IPS-15b (cell line): ENCODE measurements at regions not wholly inside any gene's neighbourhood (a gene's known extent, or its start where the extent isn't known, plus 50 kb on each side); places are given as distances from the start of the nearest gene placed in this dataset.

Experiments used
- H3K27me3 ChIP-seq: one replicate; pipeline ENCODE4 v1.6.1; 2013; ENCODE audit warnings: low read length; ENCODE audit not compliant: control insufficient read depth, insufficient read depth
- H3K36me3 ChIP-seq: one replicate; pipeline ENCODE4 v1.6.1; 2013; ENCODE audit warnings: low read length; ENCODE audit not compliant: control insufficient read depth, insufficient read depth
- H3K4me1 ChIP-seq: one replicate; pipeline ENCODE4 v1.6.1; 2013; ENCODE audit warnings: mild to moderate bottlenecking, low read length; ENCODE audit not compliant: control insufficient read depth, insufficient read depth
- H3K4me3 ChIP-seq: one replicate; pipeline ENCODE4 v1.5.1; 2013; ENCODE audit warnings: low read depth, low read length
- H3K9ac ChIP-seq: one replicate; pipeline ENCODE4 v1.6.1; 2013; ENCODE audit warnings: low read depth, mild to moderate bottlenecking, low read length
- H3K9me3 ChIP-seq: one replicate; pipeline ENCODE4 v1.6.1; 2013; ENCODE audit warnings: mild to moderate bottlenecking, low read length; ENCODE audit not compliant: control insufficient read depth, insufficient read depth

- no peaks in the 10 kb centered on the region for H3K36me3 ChIP-seq
Measured at GRCh38 chr6:66851930-66852329, 1144.9 kb upstream of the EYS start.

DNA sequence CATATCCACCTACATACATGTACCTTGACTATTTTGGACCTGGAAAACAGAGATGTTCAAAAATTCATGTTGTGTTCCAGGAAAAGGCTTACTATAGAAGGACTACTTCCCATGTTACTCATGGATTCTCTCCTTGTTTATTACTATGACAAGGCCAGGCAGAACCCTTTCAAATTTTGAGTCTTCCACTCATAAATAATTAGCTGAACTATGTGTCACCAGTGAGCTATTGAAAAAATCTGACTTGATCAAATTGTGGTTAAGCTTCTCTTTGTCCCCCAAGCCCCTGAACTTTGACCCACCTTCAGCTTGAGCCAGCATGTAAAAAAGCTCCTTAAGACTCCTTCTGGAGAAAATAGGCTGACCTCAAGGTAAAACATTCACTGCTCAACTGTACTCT, 1142.8 kb upstream of the EYS start:
- no peaks in the 10 kb centered on the region for H3K9me3 ChIP-seq
- H3K27me3 ChIP-seq = no peaks in the 10 kb centered on the region
- H3K4me1 ChIP-seq = no peaks in the 10 kb centered on the region
- no peak overlapping the region for H3K4me3 ChIP-seq
- H3K9ac ChIP-seq = no peak overlapping the region
- H3K36me3 ChIP-seq = no peaks in the 10 kb centered on the region

More at GRCh38 chr6:66851930-66852329, 1144.9 kb upstream of the EYS start:
- Histone ChIP-seq H3K27me3 (no peaks in the 10 kb centered on the region), H3K4me1 (no peaks in the 10 kb centered on the region), H3K4me3 (no peak overlapping the region), H3K9me3 (no peaks in the 10 kb centered on the region), H3K9ac (no peak overlapping the region)

DNA sequence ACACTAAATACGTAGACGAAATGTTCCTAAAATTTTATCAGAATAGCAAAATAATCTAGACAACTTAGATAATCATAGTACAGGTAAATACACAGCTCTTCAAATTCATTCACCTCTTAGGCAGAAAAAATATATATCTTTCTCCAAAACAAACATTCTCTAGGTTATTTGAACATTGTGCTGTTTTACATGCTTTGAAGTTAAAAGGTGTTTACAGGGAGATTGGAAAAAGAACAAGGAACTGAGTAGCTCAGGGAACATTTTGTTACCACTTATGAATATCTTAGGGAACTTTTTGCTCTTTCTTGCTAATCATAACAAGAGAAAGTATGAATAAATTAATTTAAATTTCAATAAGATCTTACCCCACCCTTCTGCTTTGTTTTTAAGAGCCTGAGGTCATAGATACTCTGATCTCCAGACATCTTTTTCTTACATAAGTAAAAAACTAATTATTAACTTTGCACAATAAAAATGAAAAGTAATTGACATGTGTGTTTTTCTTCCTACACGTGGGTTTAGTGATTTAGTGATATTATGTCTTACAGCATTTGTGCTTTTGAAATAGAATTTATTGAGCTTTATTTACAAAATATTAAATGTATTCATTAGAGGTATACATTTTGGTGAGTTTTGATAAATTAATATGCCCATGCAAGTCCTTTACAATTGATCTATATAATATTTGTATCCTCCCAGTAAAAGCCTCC, 1141.4 kb upstream of the EYS start:
- no peak overlapping the region for H3K9ac ChIP-seq
- H3K36me3 ChIP-seq = no peaks in the 10 kb centered on the region
- no peaks in the 10 kb centered on the region for H3K27me3 ChIP-seq
- no peaks in the 10 kb centered on the region for H3K4me1 ChIP-seq
- no peaks in the 10 kb centered on the region for H3K9me3 ChIP-seq
- no peak overlapping the region for H3K4me3 ChIP-seq

GRCh38 chr6:66838764-66839163, 1131.7 kb upstream of the EYS start:
- no peaks in the 10 kb centered on the region for H3K9me3 ChIP-seq

DNA sequence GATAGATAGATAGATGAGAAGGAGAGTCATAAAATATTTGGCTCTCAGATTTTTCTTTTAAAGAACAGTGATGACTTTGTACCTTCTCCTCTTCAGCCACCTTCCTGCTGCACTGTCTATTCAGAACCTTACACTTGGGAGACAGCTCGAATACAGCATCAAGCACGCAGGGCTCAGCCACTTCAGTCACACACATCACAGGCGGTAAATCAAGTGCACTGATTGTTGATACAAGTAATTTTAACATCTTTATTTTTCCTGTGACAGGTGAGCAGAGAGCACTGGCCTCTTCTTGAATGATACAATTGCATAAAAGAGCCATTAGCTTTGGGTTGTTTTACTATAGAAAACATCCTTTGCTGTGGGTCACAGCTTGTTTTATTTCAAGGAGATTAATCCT, 1118.5 kb upstream of the EYS start:
- Histone ChIP-seq H3K9me3 (no peaks in the 10 kb centered on the region), H3K4me3 (no peak overlapping the region), H3K4me1 (no peaks in the 10 kb centered on the region), H3K36me3 (no peaks in the 10 kb centered on the region), H3K27me3 (no peaks in the 10 kb centered on the region), H3K9ac (no peak overlapping the region)

More at GRCh38 chr6:66838764-66839163, 1131.7 kb upstream of the EYS start:
- Histone ChIP-seq H3K9ac (no peak overlapping the region), H3K36me3 (no peaks in the 10 kb centered on the region), H3K27me3 (no peaks in the 10 kb centered on the region), H3K4me1 (no peaks in the 10 kb centered on the region), H3K4me3 (no peak overlapping the region)

- no peaks in the 10 kb centered on the region for H3K36me3 ChIP-seq
- no peaks in the 10 kb centered on the region for H3K27me3 ChIP-seq
- no peaks in the 10 kb centered on the region for H3K4me1 ChIP-seq
- no peak overlapping the region for H3K9ac ChIP-seq
- H3K9me3 ChIP-seq = no peaks in the 10 kb centered on the region
- no peak overlapping the region for H3K4me3 ChIP-seq
Measured at GRCh38 chr6:66814156-66814555, 1107.1 kb upstream of the EYS start.

DNA sequence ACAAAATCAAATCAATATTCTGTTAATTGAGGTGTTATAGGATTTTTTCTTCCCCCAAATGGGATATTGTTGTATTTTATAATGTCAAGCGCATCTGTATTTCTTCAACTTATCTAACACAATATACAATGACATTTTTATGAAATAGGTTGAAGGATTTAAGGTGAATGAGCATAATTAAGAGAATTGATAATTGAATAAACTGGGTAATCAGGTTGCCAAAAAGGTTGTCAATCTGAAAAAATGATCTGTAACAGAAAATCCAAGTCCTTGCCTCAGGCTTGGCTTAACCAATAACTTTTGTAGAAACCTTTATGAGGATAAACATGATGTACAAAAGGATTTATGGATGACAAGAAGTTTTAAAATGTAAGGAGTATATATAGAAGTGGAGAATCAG, 1101.7 kb upstream of the EYS start:
- Histone ChIP-seq H3K27me3 (no peaks in the 10 kb centered on the region), H3K9me3 (no peaks in the 10 kb centered on the region), H3K4me3 (no peak overlapping the region), H3K36me3 (no peaks in the 10 kb centered on the region), H3K4me1 (no peaks in the 10 kb centered on the region), H3K9ac (no peak overlapping the region)

DNA sequence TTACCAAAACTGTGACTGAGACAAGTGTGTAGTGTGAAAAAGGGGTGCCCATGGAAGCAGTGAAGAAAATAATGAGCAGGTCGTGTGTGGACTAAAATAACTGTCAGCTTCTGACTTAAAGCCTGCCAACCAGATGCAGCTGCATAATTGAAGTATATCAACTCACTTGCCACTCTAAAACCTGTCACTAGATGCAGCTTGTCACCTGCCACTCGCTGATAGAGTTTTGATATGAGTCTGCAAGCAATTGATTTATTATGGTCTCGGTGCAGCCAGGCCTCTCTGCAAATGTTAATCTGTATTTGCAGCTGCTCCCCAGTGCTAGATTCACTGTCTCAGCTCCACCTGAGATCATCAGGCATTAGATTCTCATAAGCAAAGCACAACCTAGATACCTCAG, 1090.0 kb upstream of the EYS start:
- H3K27me3 ChIP-seq = no peaks in the 10 kb centered on the region
- H3K9me3 ChIP-seq = no peaks in the 10 kb centered on the region
- H3K4me3 ChIP-seq = no peak overlapping the region
- H3K4me1 ChIP-seq = no peaks in the 10 kb centered on the region
- no peaks in the 10 kb centered on the region for H3K36me3 ChIP-seq
- no peak overlapping the region for H3K9ac ChIP-seq

- Histone ChIP-seq H3K9me3 (no peaks in the 10 kb centered on the region), H3K36me3 (no peaks in the 10 kb centered on the region), H3K4me1 (no peaks in the 10 kb centered on the region), H3K4me3 (no peak overlapping the region), H3K9ac (no peak overlapping the region), H3K27me3 (no peaks in the 10 kb centered on the region)
Measured at GRCh38 chr6:66788579-66788978, 1081.6 kb upstream of the EYS start.

DNA sequence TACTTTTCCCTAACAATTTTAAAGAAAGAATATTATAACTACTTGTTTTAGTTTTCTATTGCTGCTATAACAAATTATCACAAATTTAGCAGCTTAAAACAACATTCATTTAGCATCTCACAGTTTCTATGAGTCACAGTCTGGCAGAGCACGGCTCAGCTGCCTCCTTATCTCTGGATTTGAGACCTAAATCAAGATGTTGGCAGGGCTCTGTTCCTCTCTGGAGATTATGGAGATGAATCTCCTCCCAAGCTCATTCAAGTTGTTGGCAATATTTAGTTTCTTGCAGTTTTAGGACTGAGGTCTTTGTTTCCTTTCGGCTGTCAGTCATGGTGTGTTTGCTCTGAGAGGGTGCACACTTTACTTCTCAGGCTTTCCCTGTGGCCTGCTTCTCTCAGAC, 1065.8 kb upstream of the EYS start:
- H3K36me3 ChIP-seq = no peaks in the 10 kb centered on the region
- H3K9me3 ChIP-seq = no peaks in the 10 kb centered on the region
- no peaks in the 10 kb centered on the region for H3K4me1 ChIP-seq
- no peak overlapping the region for H3K9ac ChIP-seq
- no peak overlapping the region for H3K4me3 ChIP-seq
- H3K27me3 ChIP-seq = no peaks in the 10 kb centered on the region

- Histone ChIP-seq H3K4me1 (no peaks in the 10 kb centered on the region), H3K9ac (no peak overlapping the region), H3K4me3 (no peak overlapping the region), H3K9me3 (no peaks in the 10 kb centered on the region), H3K36me3 (no peaks in the 10 kb centered on the region), H3K27me3 (no peaks in the 10 kb centered on the region)
Measured at GRCh38 chr6:66771626-66772025, 1064.6 kb upstream of the EYS start.

DNA sequence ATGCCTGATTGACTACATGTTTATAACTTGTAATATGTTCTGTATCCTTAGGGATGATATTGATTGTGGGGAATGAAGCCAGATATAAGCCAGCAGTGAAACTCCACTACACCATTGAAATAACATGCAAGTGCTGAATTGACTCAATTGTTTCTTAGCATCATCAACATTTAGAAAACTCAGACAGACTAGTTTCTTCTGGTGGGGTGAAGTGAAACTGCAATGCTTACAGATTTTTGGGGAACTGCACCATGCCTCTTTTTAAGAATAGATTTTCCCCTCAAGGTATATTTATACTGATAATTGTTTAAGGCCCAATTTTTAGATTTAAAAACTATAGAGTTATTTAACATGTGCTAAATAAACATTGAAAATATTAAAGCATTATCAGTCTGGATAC, 1044.6 kb upstream of the EYS start:
- H3K27me3 ChIP-seq = no peaks in the 10 kb centered on the region
- H3K9me3 ChIP-seq = no peaks in the 10 kb centered on the region
- H3K9ac ChIP-seq = no peak overlapping the region
- no peaks in the 10 kb centered on the region for H3K4me1 ChIP-seq
- no peaks in the 10 kb centered on the region for H3K36me3 ChIP-seq
- no peak overlapping the region for H3K4me3 ChIP-seq
